Superior temporal gyrus (tissue), 1 donor: ENCODE measurements at regions not wholly inside any gene's neighbourhood (a gene's known extent, or its start where the extent isn't known, plus 50 kb on each side); places are given as distances from the start of the nearest gene placed in this dataset.

Source experiments
- DNase-seq: peaks from one replicate; pipeline ENCODE4 v3.0.0-alpha.2; 2016; ENCODE audit errors: extremely low spot score

DNA sequence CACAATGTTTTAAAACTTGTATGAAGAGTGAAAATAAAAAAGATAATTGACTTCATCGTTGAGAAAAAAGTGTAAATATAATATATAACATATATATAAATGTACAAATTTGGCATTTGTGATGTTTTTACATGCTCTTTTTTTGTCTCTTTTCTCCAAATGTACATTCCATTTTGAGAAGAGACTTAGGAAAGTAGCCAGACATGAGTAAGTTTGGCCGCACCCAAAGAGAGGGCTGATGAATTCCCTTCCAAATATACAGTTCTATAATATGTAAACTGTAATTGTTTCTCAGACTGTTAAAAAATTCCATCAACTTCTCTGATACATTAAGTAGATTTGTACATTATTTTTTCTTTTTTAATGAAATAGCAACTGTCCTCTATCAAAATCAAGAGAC is 193.2 kb upstream of the MAP3K1 start:
- DNase-seq = no peak

DNA sequence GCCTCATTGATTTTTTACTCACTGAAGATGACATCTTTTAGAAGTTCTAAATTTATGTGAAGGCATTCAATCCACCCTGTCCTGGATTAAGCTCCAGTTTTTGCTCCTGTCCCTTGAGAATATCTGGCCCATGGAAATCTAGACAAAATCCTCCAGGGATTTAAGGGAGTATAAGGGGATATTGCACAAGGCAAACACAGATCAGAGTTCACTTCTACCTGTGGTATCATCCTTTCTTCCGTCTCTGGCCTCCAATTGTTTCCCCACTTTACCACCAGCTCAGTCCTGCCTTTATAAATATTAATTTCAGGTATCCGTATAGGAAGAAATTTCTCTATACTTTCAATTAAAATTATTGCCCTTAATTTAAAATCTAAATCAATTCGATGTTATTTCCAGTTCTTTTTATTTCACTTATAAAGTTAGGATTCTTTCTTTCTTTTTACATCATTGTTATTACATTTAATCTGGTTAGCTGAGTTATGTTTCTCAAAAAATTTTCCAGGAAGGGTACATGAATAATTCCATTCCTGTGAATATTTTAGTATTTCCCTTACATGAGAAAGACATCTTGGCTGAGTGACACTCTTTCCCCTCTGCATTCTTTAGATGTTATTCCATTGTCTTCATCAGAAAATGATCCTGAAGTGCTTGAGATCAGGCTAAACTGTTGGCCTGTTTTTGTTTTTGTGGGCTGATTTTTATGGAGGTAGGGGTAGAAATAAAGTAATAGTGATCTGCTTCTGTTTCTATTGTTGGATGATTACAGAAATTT is 194.3 kb upstream of the MAP3K1 start:
- no peak for DNase-seq

DNA sequence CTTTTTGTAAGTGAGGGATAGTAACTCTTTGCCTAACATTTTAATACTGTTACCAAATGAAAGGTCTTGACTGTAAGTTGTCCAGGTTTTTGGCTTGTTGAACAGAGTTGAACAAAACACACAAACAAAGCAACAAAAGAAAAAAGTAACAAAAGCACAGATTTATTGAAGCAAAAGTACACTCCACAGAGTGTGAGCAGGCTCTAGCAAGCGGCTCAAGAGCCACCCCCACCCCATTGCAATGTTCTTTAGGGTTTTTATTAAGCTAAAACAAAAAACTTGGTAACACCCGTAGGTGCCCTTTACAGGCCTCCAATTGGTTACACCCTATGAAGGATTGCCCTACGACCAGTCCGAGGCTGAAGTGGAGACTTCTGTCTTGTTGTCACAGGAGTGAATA is 197.4 kb upstream of the MAP3K1 start:
- DNase-seq = no peak

DNA sequence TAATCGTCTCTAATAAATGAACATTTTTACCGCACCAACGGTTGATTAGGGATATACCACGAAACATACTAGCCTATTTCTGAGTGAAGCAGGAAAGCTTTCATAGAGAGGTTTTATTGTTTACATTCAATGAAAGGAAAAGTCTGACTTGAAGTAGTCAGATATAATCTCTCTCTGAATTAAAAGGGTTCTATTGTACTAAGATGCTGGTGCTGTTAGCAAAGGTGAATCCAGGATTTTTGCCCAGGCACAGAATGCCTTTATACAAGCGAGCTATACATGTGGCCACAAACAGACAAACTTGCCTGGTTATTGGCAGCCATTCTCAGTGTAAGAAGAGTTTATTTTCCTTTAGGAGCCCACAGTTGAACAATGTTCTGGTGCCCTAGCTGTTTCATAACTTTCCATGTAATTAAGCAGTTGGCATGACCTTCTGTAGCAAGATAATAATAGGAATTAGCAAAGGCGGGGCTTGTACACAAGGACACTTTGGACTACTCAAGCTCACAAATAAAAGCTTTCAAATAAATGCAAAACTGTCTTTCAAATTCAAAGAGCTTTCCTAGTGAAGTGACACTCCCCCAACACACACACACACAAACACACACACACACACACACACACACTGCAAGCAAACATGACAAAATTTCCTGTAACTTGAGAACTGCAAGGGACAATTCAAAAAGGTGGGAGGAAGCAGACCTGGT is 198.7 kb upstream of the MAP3K1 start:
- DNase-seq = no peak

DNA sequence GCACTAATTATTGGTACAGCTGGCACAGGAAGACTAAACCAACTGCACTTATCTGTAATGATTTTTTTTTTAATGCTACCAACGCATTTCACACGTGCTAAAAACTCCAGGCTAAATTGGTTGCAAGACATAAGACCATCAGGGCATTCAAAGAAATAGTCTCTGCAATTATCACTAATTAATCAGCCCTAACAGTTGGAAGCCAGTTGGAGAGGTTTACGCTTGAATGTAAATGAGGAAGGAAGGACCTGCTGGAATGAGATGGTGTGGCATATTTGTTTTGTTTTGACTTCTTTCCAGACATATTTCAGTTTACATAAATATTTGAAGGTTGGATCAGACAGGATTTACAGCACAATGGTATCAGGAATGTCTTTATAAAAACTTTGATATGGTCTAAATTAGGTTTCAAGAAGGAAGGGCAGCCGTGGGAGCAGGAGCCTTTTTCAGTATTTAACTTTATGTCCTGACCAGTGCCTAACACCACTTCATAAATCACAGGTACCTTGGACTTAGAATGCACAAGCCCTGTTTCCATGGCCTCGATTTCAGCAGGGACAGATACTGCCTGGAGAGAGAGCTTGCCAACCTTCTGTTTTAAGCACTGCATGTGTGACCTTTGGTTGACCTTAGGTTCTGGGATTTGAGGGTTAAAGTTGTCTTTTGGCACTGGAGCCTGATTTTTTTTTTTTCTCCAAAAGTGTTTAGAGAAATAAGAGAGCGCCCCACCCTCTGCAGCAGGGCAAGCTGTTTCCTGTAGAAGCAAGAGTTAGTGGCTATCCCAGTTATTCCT is 199.8 kb upstream of the MAP3K1 start:
- DNase-seq = no peak

DNA sequence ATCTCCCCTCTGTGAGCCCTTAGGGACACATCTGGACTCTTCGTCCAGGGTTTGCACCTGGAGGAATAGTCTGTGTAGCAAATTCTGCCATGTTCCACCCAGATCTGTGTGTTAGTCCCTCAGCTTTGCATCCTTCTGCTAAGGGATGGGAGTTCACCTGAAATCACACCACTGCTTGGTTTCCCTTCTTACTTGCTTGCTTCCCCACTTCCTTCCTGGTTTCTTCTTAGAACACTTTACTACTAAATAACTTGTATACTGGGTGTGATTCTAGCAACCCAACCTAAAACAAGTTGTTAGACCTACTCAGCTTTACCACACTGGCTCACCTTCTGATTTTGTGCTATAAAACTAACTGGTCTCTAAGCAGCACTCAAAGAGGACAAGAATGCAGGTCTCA is 202.6 kb upstream of the MAP3K1 start:
- DNase-seq = no peak

DNA sequence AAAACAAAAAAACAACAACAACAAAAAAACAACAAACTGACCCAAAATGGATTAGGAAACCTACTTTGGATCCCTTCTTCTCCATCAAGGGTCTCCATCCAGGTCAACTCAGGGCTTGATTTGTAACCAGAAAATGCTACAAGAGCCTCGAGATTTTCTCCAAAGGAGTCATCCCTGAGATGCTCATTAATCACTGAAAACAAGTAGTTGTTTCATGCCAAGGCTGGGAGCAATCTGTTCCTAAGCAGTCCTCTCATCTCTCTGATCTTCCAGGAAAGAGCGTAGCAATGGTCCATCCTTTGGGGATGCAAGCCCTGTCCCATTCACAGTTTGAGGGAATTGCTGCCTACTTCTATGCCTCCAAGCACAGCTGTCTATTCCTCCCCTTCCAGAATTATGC is 203.0 kb upstream of the MAP3K1 start:
- no peak for DNase-seq

DNA sequence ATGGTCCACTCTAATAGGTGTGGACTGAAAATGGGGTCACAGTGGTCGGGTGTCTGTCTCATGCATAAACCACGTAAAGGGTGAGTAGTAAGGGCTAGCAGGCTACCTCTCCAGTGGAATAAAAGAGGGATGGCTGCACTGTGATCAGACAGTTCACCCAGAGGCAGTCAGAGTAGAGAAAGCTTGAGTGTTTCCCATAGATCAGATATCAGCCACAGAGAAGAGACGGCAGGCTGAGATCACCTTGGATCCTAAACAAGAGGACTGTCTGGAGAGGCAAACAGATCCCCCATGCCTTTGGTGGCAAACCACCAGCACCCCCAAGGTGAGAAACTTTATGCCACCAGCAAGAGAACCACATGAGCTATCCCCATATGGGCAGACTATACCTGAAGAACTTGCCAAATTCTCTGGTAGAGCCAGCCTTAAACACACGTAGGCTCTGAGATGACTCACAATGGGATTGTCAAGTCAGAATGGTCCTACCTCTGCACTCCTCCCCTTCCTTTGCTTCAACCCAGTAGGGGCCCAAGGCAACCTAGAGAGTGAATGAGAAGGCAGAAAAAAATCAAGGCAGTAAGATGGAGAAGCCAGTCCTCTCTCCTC is 205.2 kb upstream of the MAP3K1 start:
- no peak for DNase-seq

DNA sequence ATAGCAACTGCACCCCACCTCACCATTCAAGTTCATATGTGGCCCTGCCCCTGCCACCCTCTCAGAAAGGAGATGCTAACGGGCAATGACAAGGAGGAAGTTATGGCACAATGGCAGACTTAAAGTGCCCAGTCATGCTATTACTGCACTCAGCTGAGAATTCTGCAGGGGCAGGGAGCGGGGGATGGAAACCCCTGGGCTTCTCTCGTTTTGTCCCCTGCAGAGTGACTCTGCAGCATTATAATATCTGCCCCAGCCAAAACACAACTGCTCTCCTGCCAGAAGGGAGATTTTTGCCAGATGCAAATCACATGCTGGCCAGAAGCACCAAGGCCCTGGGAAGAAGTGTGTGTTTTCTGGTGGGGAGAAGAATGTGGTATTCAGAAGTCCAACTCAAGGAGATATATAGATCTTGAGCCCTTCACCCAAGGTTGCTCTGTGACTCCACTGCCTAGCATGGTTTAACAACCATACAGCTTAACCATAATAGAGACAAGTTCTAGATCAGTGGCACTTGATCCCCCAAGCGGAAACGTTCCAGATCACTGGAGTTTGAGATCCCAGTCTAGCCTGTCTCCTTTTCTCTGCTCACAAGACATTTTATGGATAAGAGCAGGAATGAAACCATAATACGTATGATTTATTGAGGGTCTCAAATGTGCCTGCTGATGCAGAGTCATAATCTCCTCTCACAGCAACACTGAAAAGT is 207.0 kb upstream of the MAP3K1 start:
- DNase-seq = no peak

DNA sequence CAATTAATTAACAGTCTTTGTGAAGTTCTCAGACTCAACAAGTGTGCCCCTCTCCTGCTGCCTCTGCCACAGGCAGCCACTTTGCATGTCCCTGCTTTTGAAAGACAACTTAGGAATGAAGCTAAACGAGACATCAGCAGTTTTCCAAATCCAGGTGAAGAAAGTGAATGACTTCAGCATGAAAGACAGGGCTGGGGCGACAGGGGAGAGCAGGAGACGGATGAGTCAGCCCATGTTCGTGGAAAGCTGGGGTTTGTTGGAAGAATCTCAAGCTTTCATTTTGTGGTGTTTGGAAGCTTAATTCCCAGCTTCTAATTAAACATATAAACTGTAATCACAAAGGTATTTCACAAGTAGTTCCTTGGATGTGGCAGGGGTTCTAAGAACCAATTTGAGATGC is 207.8 kb upstream of the MAP3K1 start:
- DNase-seq = no peak

DNA sequence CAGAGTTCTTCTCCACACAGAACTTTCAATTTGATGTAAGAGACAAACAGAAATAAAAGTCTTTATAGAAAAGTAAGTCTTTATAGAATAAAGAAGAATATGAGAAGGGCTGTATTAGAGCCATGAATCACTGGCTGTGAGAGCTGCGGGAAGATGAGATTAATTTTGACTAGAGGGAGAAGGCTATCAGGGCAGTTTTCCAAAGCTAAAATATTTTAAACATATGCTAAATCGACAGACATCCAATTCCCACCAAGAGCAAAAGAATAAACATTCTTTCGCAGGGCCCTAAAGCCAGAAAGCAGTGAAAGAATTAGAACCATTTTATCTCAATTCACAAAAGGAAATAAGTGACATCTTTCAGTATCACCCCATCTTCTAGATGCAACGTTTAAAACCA is 208.3 kb upstream of the MAP3K1 start:
- DNase-seq = no peak

DNA sequence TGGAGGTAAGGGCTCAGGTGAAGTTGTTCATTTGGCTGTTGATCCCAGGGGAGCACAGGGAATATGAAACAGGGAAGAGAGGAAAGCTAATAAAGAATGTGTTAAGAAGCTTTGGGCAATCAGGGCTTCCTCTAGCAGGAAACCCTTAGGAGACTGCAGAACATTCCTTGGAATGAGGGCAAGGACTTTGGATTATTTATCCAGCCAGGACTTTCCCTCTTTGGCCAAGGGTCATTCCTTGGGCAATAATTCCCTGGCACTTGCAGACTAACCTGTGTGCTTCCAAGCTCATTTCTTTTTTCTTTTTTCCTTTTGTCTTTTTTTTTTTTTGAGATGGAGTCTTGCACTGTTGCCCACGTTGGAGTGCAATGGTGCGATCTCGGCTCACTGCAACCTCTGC is 209.2 kb upstream of the MAP3K1 start:
- DNase-seq = no peak

DNA sequence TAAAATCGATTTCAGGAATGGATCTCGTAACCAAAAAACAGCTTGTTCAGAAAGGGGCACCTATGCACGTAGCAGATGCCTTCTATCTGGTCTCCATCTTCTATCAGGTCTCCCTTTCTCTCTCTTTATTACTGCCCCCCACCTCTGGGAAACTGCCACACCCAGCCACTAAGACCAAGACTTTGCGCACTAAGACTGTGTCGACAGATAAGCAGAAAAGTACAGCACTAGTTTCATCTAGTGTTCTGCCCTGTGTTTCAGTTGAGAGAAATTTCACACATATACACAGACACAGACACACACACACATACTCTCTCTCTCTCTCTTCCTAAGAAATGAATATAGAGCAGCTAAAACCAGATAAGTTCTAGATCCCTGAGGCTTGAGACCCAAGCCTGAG is 210.1 kb upstream of the MAP3K1 start:
- no peak for DNase-seq

DNA sequence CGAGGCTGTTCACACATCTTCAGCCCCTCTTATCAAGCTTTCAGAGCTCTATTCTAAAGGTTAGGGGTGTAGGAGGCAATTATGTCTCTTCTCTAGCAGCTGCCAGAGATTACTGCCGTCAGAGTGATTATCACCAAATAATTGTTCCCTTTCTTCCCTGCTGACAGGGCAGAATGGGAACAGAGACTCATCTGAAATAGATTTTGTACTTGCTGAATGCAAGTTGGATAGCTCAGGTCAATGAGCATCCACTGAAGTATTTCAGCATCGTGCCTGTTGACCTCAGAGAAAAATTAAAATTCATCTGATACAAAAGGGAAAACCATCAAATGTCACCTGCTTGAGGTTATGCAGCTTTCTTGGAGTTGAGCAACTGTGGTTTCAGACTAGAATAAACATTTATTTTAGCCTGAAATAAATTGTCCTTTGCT is 213.7 kb upstream of the MAP3K1 start:
- DNase-seq = no peak

DNA sequence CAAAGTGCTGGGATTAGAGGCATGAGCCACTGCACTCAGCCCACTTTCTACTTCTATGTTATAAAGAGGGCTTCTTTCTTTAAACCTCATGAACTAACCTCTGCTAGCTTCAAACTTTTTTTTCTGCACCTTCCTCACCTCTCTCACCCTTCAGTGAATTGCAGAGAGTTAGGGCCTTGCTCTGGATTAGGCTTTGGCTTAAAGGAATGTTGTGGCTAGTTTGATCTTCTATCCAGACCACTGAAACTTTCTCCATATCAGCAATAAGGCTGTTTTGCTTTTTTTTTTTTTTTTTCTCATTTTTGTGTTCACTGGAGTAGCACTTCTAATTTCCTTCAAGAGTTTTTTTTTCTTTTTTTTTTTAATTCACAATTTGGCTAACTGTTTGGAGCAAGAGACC is 216.4 kb upstream of the MAP3K1 start:
- no peak for DNase-seq

DNA sequence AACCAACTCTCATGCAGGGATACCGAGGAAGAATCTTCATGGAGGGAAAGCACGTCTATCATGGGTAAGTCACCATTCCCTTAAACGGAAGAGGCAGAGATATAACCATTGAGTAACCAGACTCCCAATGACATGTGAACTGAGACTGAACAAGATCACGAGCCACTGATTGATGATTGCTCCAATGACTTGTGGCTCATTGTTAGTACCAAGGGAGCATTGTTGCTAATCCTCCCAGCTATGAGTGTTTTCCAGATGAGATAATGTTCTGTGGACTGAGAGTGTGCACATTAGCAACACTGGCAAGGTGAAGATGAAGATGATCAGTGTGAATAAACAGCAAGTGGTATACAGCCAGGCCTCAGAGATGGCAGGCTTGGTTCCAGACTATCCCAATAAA is 219.2 kb upstream of the MAP3K1 start:
- DNase-seq = no peak

DNA sequence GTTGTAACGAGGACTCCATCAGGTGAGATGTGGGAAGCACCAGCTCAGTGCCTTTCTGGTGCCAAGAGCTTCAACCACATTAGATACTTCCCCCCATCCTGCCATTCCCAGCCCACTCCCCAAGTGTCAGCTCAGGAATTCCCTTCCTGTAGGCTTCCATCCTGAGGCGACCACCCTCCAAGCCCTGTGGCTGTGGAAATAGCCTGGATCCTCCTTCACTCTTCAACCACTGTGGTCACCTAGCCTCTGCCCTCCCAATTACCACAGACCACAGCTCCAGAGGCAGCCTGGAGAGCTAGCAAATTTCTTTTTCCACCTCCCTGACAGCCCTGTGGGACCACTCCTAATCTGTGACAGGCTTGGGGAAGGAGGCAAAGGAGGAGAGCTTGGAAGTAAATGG is 219.8 kb upstream of the MAP3K1 start:
- DNase-seq = no peak

DNA sequence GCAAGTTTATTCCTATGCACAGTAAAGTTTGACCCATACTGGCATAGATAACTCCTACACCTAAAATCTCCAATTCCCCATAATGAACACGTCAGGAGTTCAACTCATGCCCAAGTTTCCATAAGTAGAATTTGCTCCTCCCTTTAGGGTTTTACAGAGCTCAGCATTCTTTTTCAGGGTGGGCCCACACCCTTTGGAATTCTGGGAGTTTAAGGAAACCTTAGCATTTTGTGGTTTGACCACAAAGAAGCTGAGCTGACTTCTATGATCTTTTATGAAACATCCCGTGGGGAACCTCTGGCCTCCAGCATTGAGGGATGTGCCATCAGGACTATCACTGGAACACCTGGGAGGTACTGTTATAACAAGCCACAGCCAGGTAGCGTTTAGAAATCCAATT is 220.6 kb upstream of the MAP3K1 start:
- DNase-seq = no peak

DNA sequence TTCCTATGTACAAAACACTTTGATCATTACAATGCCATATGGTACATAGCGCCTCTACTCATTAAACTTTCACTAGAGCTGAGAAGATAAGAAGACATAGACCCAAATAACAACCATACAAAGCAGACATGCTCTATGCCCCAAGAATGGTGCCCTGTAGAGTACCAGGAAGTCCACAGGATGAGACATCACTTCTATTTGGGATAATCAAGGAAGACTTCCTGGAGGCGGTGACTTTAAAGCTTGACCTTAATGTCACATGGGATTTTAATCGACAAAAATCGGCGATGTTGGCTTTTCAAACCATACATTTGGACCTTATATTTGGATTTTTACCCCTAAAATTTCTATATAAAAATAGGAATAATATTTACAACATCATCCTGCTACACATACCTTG is 224.3 kb upstream of the MAP3K1 start:
- no peak for DNase-seq

DNA sequence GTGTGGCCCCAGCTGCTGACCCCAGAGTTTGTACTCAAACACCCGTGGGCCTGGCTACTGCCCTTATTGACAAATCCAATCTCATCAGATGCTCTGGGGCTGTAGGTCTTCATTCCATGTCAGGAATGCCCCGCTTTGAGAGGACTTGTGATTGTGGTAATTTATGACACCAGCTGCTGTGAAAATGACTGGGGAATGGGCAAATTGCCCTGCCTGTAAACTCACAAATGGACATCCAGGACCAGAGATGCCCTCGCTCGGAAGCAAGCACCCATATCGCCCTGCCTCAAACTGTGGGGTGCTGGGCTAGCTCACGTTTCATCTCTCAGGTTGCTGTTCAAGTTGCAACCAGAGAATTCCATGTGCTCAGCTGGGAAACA is 225.9 kb upstream of the MAP3K1 start:
- no peak for DNase-seq

DNA sequence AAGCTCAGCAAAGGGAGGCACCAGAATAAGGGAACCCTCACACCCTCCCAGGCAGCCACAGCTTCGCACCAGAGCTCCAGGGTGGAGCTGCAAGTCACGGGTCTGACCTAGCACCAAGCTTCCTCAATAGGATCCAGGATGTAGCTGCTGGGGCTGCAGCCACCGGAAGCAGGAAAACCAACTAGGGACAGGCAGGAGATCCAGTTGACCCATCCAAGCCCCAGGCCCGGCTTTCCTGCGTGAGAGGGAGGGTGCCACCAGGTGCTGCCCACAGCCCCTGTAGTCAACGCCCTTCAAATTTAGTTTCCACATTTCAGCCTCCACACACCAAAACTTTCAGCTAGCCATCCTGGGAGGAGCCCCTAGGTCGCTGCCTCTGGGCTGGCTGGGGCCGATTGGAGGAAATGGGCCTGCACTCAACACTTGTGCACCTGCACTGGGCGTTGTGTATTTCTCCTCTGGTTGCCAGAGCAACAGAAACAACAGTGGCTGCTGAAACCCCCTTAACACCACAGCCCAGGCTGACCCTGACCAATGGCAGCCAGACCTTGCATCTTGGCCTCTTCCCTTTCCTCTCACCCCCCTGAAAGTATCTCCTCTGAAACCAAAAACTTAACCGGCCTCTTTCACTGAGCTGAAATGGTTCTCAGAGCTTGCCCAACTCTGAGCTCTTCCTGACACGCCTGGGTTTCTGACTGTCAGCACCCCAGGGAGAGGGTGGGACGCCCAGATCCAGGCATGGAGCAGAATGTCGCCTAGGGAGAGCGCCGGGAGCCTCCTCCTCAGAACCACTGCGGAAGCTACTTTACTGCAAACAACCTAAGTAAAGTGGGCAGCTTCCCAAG is 226.5 kb upstream of the MAP3K1 start:
- no peak for DNase-seq
